HG03175 (cell line): ENCODE measurements at regions not wholly inside any gene's neighbourhood (a gene's known extent, or its start where the extent isn't known, plus 50 kb on each side); places are given as distances from the start of the nearest gene placed in this dataset.
"Not testable (repeated sequence)": the region's sequence is repeated elsewhere in the genome, so short reads cannot be mapped to it uniquely, and the experiment has no call there.

ENCODE experiments used
- ATAC-seq: cut with Tn5 transposase; IDR thresholded peaks from one replicate; pipeline ENCODE4 v1.9.1; 2021; ENCODE audit warnings: mild to moderate bottlenecking, moderate library complexity; ENCODE audit not compliant: unreplicated experiment

DNA sequence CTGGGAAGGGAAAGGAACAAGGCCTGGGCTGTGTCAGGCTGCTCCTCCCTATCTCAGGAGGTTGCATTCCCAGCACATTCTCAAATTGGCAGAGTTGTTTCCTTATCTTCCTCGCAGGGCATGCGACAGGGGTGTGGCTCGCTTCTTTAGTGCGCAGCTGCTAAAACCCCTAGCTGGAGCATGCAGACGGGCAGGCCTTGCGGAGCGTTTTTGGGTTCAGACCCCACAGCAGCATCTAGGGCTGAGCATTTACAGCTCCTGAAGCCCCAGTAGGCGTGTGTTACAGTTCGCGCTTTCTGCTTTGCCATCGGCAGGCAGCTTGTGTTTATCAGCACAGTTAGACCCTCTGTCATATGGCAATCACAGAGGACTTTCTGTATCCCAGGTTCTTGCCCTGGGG, 392.4 kb downstream of the TECRL start:
- no peak for ATAC-seq

- no peak for ATAC-seq
Measured at GRCh38 chr4:64014647-64015046, 394.6 kb downstream of the TECRL start.

GRCh38 chr4:64001229-64001898, 407.9 kb downstream of the TECRL start:
- ATAC-seq: peak; percentile 84

DNA sequence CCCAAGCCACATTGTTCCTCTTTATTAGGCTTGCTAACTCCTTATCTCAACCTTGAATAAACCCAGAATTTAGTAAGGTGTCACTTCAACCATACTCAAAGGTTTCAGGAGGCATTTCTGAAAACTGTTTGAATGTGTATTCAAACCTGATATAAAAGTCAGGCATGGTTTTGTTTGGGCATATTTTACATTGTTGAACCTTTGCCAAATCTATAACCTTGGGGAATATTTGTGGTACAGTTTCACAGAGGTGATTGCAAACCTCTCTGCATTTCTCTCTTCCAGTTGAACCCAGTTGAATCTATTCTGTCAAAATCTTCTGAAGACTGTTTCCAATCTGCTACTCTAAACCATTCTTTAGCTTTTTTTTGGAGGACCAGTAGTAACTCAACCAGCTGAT, 409.0 kb downstream of the TECRL start:
- ATAC-seq: no peak

DNA sequence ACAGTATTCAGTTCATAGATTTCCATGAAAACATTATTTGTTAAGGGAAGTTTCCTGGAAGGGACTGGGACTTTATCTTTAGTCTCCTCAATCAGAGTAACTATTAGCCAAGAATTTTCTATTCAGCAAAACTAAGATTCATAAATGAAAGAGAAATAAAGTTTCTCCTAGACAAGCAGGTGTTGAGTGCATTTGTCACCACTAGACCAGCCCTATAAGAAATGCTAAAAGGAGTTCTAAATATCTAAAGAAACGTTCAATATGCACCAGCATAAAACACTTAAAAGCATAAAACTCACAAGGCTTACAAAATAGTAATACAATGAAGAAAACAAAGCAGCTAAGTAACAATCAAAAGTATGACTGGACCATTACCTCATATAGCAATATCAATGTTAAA, 423.0 kb downstream of the TECRL start:
- no peak for ATAC-seq

GRCh38 chr4:63983224-63983623, 426.0 kb downstream of the TECRL start:
- ATAC-seq: no peak

DNA sequence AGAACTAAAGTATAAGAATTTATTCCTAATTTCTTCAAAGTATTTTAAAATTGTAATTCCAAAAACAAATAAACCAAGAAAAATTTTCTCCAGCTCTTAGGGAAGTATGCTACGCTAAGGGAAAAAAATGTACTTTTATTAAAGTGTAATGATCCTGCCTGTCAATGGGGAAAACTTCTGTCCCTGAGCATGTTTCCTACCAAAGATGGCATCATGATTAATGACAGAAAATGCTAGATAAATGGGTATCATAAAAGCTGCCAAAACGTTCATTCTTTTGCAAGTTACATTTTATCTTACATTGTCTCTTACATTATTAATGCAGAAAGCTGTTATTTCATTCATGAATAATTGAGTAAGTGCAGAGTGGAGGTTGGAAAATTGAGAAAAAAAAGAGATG, 443.4 kb downstream of the TECRL start:
- ATAC-seq: no peak

- not testable (repeated sequence) for ATAC-seq
Measured at GRCh38 chr4:63942706-63943286, 466.5 kb downstream of the TECRL start.

DNA sequence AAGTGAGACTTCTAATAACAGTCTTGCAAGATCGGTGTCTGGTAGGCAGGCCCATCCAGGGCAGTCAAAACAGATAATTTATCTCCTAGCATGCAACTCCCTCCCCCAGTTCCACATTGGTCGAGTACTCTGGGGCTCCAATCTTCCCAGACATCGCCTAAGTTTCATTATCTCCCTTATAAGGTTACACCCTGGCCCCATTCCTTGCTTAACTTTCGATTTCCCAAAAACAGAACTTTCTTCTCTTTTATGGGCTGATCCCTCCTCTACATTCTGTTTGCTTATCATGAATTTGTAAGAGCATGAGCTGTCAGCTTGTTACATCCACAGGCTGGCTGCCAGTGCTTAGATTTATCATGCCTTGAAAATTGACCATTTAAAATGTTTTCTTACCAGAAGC, 471.3 kb downstream of the TECRL start:
- ATAC-seq: no peak

DNA sequence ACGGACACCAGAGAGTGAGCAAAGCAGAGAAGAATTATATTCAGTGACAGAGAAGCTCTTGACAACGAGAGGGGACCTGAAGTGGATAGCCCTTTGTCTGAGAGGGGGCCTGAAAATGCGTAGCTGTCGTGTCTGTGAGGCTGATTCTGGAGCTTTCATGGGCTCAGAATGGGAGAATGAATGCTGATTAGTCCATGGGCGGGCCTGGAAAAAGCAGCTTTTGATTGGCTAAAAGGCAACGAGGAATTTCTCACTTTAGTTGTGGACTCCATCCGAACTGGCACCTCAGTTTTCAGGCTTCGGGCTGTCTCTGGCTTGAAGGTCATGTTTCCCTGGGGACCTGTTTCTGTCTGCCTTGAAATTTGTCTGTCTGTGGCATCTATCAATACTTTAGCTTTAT, 487.1 kb downstream of the TECRL start:
- ATAC-seq: no peak

DNA sequence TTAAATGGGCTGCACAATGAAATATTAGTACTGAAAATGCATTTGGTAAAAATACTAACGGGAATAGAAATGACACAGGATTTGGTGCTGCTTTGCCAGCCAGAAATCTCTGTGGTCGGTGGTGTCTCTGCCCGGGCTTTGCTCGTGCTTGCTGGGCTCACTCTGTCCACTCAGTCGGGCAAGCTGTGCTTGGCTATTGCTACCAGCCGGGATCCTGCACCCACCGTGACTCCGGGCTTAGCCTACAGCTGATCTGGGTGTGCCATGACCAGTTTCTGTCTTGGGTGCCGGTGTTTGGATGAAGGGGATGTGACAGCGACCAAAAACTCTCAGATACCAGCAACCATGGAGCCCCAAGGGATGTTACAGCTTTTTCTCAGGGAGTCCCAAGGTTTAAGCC, 487.7 kb downstream of the TECRL start:
- ATAC-seq: no peak

- ATAC-seq: no peak
Measured at GRCh38 chr4:63919636-63920365, 489.4 kb downstream of the TECRL start.

GRCh38 chr4:63906660-63907183, 502.5 kb downstream of the TECRL start:
- no peak for ATAC-seq

GRCh38 chr4:63904201-63904600, 505.0 kb downstream of the TECRL start:
- no peak for ATAC-seq

GRCh38 chr4:63901304-63901703, 507.9 kb downstream of the TECRL start:
- no peak for ATAC-seq

- no peak for ATAC-seq
Measured at GRCh38 chr4:63898961-63899360, 510.3 kb downstream of the TECRL start.

- no peak for ATAC-seq
Measured at GRCh38 chr4:63894161-63894560, 515.1 kb downstream of the TECRL start.

GRCh38 chr4:63869370-63869769, 539.9 kb downstream of the TECRL start:
- no peak for ATAC-seq

- ATAC-seq: no peak
Measured at GRCh38 chr4:63851496-63851895, 557.8 kb downstream of the TECRL start.

DNA sequence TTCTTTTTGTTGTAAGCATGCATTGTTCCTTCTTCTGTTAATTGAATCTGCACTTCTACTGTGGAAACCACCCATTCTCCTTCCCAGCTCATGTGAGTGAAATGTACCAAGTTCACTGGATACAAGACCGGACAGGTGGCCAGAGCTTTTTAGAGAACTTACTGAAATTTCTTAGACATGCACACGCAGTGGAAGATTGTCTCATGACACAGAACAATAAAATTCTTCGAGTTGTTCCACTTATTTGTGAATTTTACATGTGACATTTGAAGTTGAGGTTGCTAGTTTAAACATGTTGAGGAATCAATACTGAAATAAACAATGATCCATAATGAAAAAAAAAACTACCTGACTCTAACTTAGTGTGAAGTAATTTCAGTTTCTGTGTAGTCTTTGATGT, 568.0 kb downstream of the TECRL start:
- ATAC-seq: no peak

GRCh38 chr4:63831590-63832155, 577.6 kb downstream of the TECRL start:
- ATAC-seq: no peak
